ENCODE measurements at regions not wholly inside any gene's neighbourhood (a gene's known extent, or its start where the extent isn't known, plus 50 kb on each side); places are given as distances from the start of the nearest gene placed in this dataset.

- peaks cover 9 to 10% of the 10 kb centered on the region in 2 donors for H3K9me3 Mint-ChIP-seq
- no peak overlapping the region for H3K4me3 Mint-ChIP-seq
- no peaks in the 10 kb centered on the region for H3K4me1 Mint-ChIP-seq (ENCODE audit: low read depth in 2 of 2)
- no peak overlapping the region for H3K27ac Mint-ChIP-seq
- ATAC-seq (replicated peaks) (no peak), DNase-seq (no peak)
- no peaks in the 10 kb centered on the region for H3K36me3 Mint-ChIP-seq (ENCODE audit: insufficient read depth)
- H3K27me3 Mint-ChIP-seq = no peaks in the 10 kb centered on the region
Measured at GRCh38 chr4:147340591-147341120, 140.2 kb upstream of the EDNRA start.

GRCh38 chr4:147343692-147344091 lies 137.2 kb upstream of the EDNRA start:
- H3K4me1 Mint-ChIP-seq (ENCODE audit: low read depth in 2 of 2) = no peaks in the 10 kb centered on the region

GRCh38 chr4:147345662-147346061 lies 135.2 kb upstream of the EDNRA start:
- no peak for DNase-seq
- Mint-ChIP-seq H3K27me3 (no peaks in the 10 kb centered on the region), H3K4me3 (no peak overlapping the region), H3K9me3 (peaks cover 0 to 6% of the 10 kb centered on the region in 2 donors), H3K4me1 (ENCODE audit: low read depth in 2 of 2) (no peaks in the 10 kb centered on the region), H3K36me3 (ENCODE audit: insufficient read depth) (no peaks in the 10 kb centered on the region), H3K27ac (no peak overlapping the region)
- ATAC-seq (replicated peaks) = no peak

More at GRCh38 chr4:147343692-147344091, 137.2 kb upstream of the EDNRA start:
- no peak overlapping the region for H3K27ac Mint-ChIP-seq
- ATAC-seq (replicated peaks) (no peak), DNase-seq (no peak)
- no peaks in the 10 kb centered on the region for H3K27me3 Mint-ChIP-seq
- peaks cover 0 to 4% of the 10 kb centered on the region in 2 donors for H3K9me3 Mint-ChIP-seq
- no peak overlapping the region for H3K4me3 Mint-ChIP-seq
- no peaks in the 10 kb centered on the region for H3K36me3 Mint-ChIP-seq (ENCODE audit: insufficient read depth)

- Mint-ChIP-seq H3K4me3 (no peak overlapping the region), H3K27me3 (no peaks in the 10 kb centered on the region), H3K9me3 (peaks cover 0 to 5% of the 10 kb centered on the region in 2 donors), H3K27ac (no peak overlapping the region), H3K4me1 (ENCODE audit: low read depth in 2 of 2) (no peaks in the 10 kb centered on the region), H3K36me3 (ENCODE audit: insufficient read depth) (no peaks in the 10 kb centered on the region)
- no peak for ATAC-seq (replicated peaks)
- DNase-seq = no peak
Measured at GRCh38 chr4:147347217-147347616, 133.7 kb upstream of the EDNRA start.

GRCh38 chr4:147349193-147349592 lies 131.7 kb upstream of the EDNRA start:
- no peaks in the 10 kb centered on the region for H3K4me1 Mint-ChIP-seq (ENCODE audit: low read depth in 2 of 2)
- no peak overlapping the region for H3K4me3 Mint-ChIP-seq
- no peaks in the 10 kb centered on the region for H3K36me3 Mint-ChIP-seq (ENCODE audit: insufficient read depth)
- H3K27me3 Mint-ChIP-seq = no peaks in the 10 kb centered on the region
- H3K9me3 Mint-ChIP-seq = peaks cover 0 to 5% of the 10 kb centered on the region in 2 donors
- no peak for DNase-seq
- no peak overlapping the region for H3K27ac Mint-ChIP-seq
- ATAC-seq (replicated peaks) = no peak

GRCh38 chr4:147351083-147351787 lies 129.7 kb upstream of the EDNRA start:
- Mint-ChIP-seq H3K4me1 (ENCODE audit: low read depth in 2 of 2) (no peaks in the 10 kb centered on the region), H3K27ac (no peak overlapping the region), H3K36me3 (ENCODE audit: insufficient read depth) (no peaks in the 10 kb centered on the region), H3K9me3 (peaks cover 0 to 5% of the 10 kb centered on the region in 2 donors), H3K4me3 (no peak overlapping the region), H3K27me3 (no peaks in the 10 kb centered on the region)
- ATAC-seq (replicated peaks) (no peak), DNase-seq (no peak)

- peaks cover 0 to 5% of the 10 kb centered on the region in 2 donors for H3K9me3 Mint-ChIP-seq
- H3K4me3 Mint-ChIP-seq = no peak overlapping the region
- ATAC-seq (replicated peaks) (no peak), DNase-seq (no peak)
- H3K27ac Mint-ChIP-seq = no peak overlapping the region
- no peaks in the 10 kb centered on the region for H3K4me1 Mint-ChIP-seq (ENCODE audit: low read depth in 2 of 2)
- no peaks in the 10 kb centered on the region for H3K36me3 Mint-ChIP-seq (ENCODE audit: insufficient read depth)
- no peaks in the 10 kb centered on the region for H3K27me3 Mint-ChIP-seq
Measured at GRCh38 chr4:147354237-147354636, 126.7 kb upstream of the EDNRA start.

GRCh38 chr4:147355032-147355656 lies 125.8 kb upstream of the EDNRA start:
- Mint-ChIP-seq H3K27ac (no peak overlapping the region), H3K27me3 (no peaks in the 10 kb centered on the region), H3K9me3 (peaks cover 0 to 3% of the 10 kb centered on the region in 2 donors), H3K4me3 (no peak overlapping the region), H3K36me3 (ENCODE audit: insufficient read depth) (no peaks in the 10 kb centered on the region), H3K4me1 (ENCODE audit: low read depth in 2 of 2) (no peaks in the 10 kb centered on the region)
- DNase-seq (no peak), ATAC-seq (replicated peaks) (no peak)

- no peak for DNase-seq
Measured at GRCh38 chr4:147355847-147356246, 125.0 kb upstream of the EDNRA start.

GRCh38 chr4:147360301-147360700 lies 120.6 kb upstream of the EDNRA start:
- ATAC-seq (replicated peaks) = no peak

More at GRCh38 chr4:147355847-147356246, 125.0 kb upstream of the EDNRA start:
- Mint-ChIP-seq H3K4me1 (ENCODE audit: low read depth in 2 of 2) (no peaks in the 10 kb centered on the region), H3K27me3 (no peaks in the 10 kb centered on the region), H3K27ac (no peak overlapping the region), H3K4me3 (no peak overlapping the region), H3K36me3 (ENCODE audit: insufficient read depth) (no peaks in the 10 kb centered on the region), H3K9me3 (peaks cover 0 to 3% of the 10 kb centered on the region in 2 donors)
- no peak for ATAC-seq (replicated peaks)

GRCh38 chr4:147361726-147362125 lies 119.2 kb upstream of the EDNRA start:
- Mint-ChIP-seq H3K9me3 (no peaks in the 10 kb centered on the region), H3K27ac (no peak overlapping the region), H3K27me3 (no peaks in the 10 kb centered on the region), H3K4me1 (ENCODE audit: low read depth in 2 of 2) (no peaks in the 10 kb centered on the region), H3K4me3 (no peak overlapping the region), H3K36me3 (ENCODE audit: insufficient read depth) (no peaks in the 10 kb centered on the region)
- ATAC-seq (replicated peaks) = no peak
- DNase-seq = no peak

More at GRCh38 chr4:147360301-147360700, 120.6 kb upstream of the EDNRA start:
- H3K27ac Mint-ChIP-seq = no peak overlapping the region
- no peak for DNase-seq
- H3K4me3 Mint-ChIP-seq = no peak overlapping the region
- no peaks in the 10 kb centered on the region for H3K36me3 Mint-ChIP-seq (ENCODE audit: insufficient read depth)
- H3K9me3 Mint-ChIP-seq = no peaks in the 10 kb centered on the region
- no peaks in the 10 kb centered on the region for H3K4me1 Mint-ChIP-seq (ENCODE audit: low read depth in 2 of 2)
- no peaks in the 10 kb centered on the region for H3K27me3 Mint-ChIP-seq

- Mint-ChIP-seq H3K36me3 (ENCODE audit: insufficient read depth) (no peaks in the 10 kb centered on the region), H3K27me3 (no peaks in the 10 kb centered on the region), H3K9me3 (no peaks in the 10 kb centered on the region), H3K4me3 (no peak overlapping the region), H3K27ac (no peak overlapping the region), H3K4me1 (ENCODE audit: low read depth in 2 of 2) (no peaks in the 10 kb centered on the region)
- no peak for DNase-seq
- no peak for ATAC-seq (replicated peaks)
Measured at GRCh38 chr4:147362938-147363337, 118.0 kb upstream of the EDNRA start.

GRCh38 chr4:147363514-147363913 lies 117.4 kb upstream of the EDNRA start:
- DNase-seq (no peak), ATAC-seq (replicated peaks) (no peak)
- H3K27me3 Mint-ChIP-seq = no peaks in the 10 kb centered on the region
- H3K27ac Mint-ChIP-seq = no peak overlapping the region
- H3K36me3 Mint-ChIP-seq (ENCODE audit: insufficient read depth) = no peaks in the 10 kb centered on the region
- H3K4me3 Mint-ChIP-seq = no peak overlapping the region
- H3K4me1 Mint-ChIP-seq (ENCODE audit: low read depth in 2 of 2) = no peaks in the 10 kb centered on the region
- H3K9me3 Mint-ChIP-seq = no peaks in the 10 kb centered on the region

- no peaks in the 10 kb centered on the region for H3K27me3 Mint-ChIP-seq
- DNase-seq = no peak
- H3K36me3 Mint-ChIP-seq (ENCODE audit: insufficient read depth) = no peaks in the 10 kb centered on the region
- H3K27ac Mint-ChIP-seq = no peak overlapping the region
- no peak overlapping the region for H3K4me3 Mint-ChIP-seq
- no peaks in the 10 kb centered on the region for H3K4me1 Mint-ChIP-seq (ENCODE audit: low read depth in 2 of 2)
- H3K9me3 Mint-ChIP-seq = no peaks in the 10 kb centered on the region
- ATAC-seq (replicated peaks) = no peak
Measured at GRCh38 chr4:147365396-147365795, 115.5 kb upstream of the EDNRA start.
